GM12878 (cell line): ENCODE measurements at regions not wholly inside any gene's neighbourhood (a gene's known extent, or its start where the extent isn't known, plus 50 kb on each side); places are given as distances from the start of the nearest gene placed in this dataset.

Experiments used
- ATAC-seq: fragments of 200-7000 bp; cut with Tn5 transposase; 3 replicates; pipeline ENCODE4 v1.9.1; 2020; ENCODE audit warnings: mild to moderate bottlenecking, moderate library complexity
- BruUV-seq: library from RNA; stranded (reverse); fragments of 400-500 nt; replicated peaks from 2 replicates; lab custom pipeline; 2021; lab: Mats Ljungman, UMichigan
- CTCF ChIA-PET: fragments of 300-600 bp; sonication (Branson Sonifier 250); formaldehyde crosslinking; extraction: SDS; loops from one replicate; lab custom pipeline; 2021; ENCODE audit warnings: inconsistent platforms; lab: Yijun Ruan, JAX
- POLR2A ChIA-PET: fragments of 350-600 bp; formaldehyde crosslinking; extraction: SDS; loops from one replicate; lab custom pipeline; 2021; ENCODE audit warnings: inconsistent platforms; lab: Charles Lee
- RAD21 ChIA-PET: fragments of 300-600 bp; sonication (Branson Sonifier 250); formaldehyde crosslinking; loops from one replicate; lab custom pipeline; 2023; ENCODE audit warnings: antibody characterized with exemption; ENCODE audit not compliant: unreplicated experiment; lab: Charles Lee
- SMC1A ChIA-PET: fragments of 300-600 bp; sonication (Branson Sonifier 250); formaldehyde crosslinking; loops from one replicate; lab custom pipeline; 2023; ENCODE audit not compliant: unreplicated experiment, uncharacterized antibody; lab: Charles Lee
- DNase-seq: peaks from one replicate; pipeline ENCODE4 v3.0.0-alpha.2; 2011; ENCODE audit warnings: low read depth, low spot score
- FAIRE-seq: peaks from 3 replicates; lab custom pipeline; 2011; peaks lifted over from hg19 to GRCh38; lab: Jason Lieb, UNC
- H2AFZ ChIP-seq: 2 replicates; pipeline ENCODE4 v1.6.0; 2011; ENCODE audit warnings: low read depth, low read length, control low read depth; ENCODE audit not compliant: control insufficient read depth
- H3K27ac ChIP-seq: 2 replicates; pipeline ENCODE4 v1.5.1; 2011; ENCODE audit warnings: control low read depth; ENCODE audit not compliant: control insufficient read depth, insufficient read depth
- H3K27me3 ChIP-seq, 2 experiments: replicated peaks in 1 of 2; 2 replicates each; pipeline versions ENCODE4 v1.6.0 to v1.6.1; 2011; ENCODE audit warnings: low read length in 1 of 2; ENCODE audit not compliant: control insufficient read depth in 2 of 2, insufficient read depth in 2 of 2
- H3K36me3 ChIP-seq, 2 experiments: 2 replicates each; pipeline ENCODE4 v1.5.1; 2011; ENCODE audit warnings: low read length in 1 of 2; ENCODE audit not compliant: control insufficient read depth in 2 of 2, insufficient read depth in 2 of 2
- H3K4me1 ChIP-seq: 2 replicates; pipeline ENCODE4 v1.6.1; 2011; ENCODE audit warnings: mild to moderate bottlenecking, low read length, moderate library complexity, mixed read lengths; ENCODE audit not compliant: control insufficient read depth, insufficient read depth
- H3K4me2 ChIP-seq: 2 replicates; pipeline ENCODE4 v1.6.0; 2011; ENCODE audit warnings: control low read depth; ENCODE audit not compliant: control insufficient read depth, insufficient read depth
- H3K4me3 ChIP-seq: fragments of 200-600 bp; sonication (generic); 2 replicates; pipeline ENCODE4 v1.5.1; 2016
- H3K79me2 ChIP-seq: 2 replicates; pipeline ENCODE4 v1.6.0; 2011; ENCODE audit warnings: low read length; ENCODE audit not compliant: control insufficient read depth, insufficient read depth
- H3K9ac ChIP-seq: 2 replicates; pipeline ENCODE4 v1.8.0; 2011; ENCODE audit warnings: low read length, control low read depth, mixed read lengths; ENCODE audit not compliant: control insufficient read depth, insufficient read depth
- H3K9me3 ChIP-seq: replicated peaks from 3 replicates; pipeline ENCODE4 v1.5.1; 2011; ENCODE audit warnings: mild to moderate bottlenecking, low read length; ENCODE audit not compliant: control insufficient read depth, insufficient read depth
- H4K20me1 ChIP-seq: 2 replicates; pipeline ENCODE4 v1.6.0; 2011; ENCODE audit not compliant: control insufficient read depth, insufficient read depth
- CHD4 ChIP-seq: fragments of 200-600 bp; sonication (generic); IDR thresholded peaks from 2 replicates; pipeline ENCODE4 v1.6.1; 2016; ENCODE audit warnings: mild to moderate bottlenecking
- ETV6 ChIP-seq, 2 experiments: fragments of 450-650 bp in 1 of 2; IDR thresholded peaks in 1 of 2; conservative IDR thresholded peaks in 1 of 2; 2 replicates each; pipeline ENCODE4 v1.6.1; 2014; ENCODE audit warnings: antibody characterized with exemption in 1 of 2, borderline replicate concordance in 1 of 2, low read depth in 1 of 2, mild to moderate bottlenecking in 1 of 2, moderate library complexity in 1 of 2
- IKZF1 ChIP-seq: fragments of 450-650 bp; conservative IDR thresholded peaks from 2 replicates; pipeline ENCODE4 v1.6.1; 2017; ENCODE audit warnings: antibody characterized with exemption, mild to moderate bottlenecking
- IKZF2 ChIP-seq, 2 experiments: fragments of 450-650 bp; IDR thresholded peaks; 2 replicates each; pipeline ENCODE4 v1.6.1; 2017; ENCODE audit warnings: mild to moderate bottlenecking in 2 of 2, moderate library complexity in 2 of 2
- NFIC ChIP-seq: IDR thresholded peaks from 2 replicates; pipeline ENCODE4 v1.6.1; 2012; ENCODE audit warnings: low read depth, mild to moderate bottlenecking, inconsistent platforms, low read length, moderate library complexity
- NR2C2 ChIP-seq: IDR thresholded peaks from 2 replicates; pipeline ENCODE4 v1.6.1; 2011; ENCODE audit warnings: borderline replicate concordance, low read depth; ENCODE audit not compliant: control insufficient read depth, insufficient read length
- NRF1 ChIP-seq: conservative IDR thresholded peaks from 2 replicates; pipeline ENCODE4 v1.6.1; 2011; ENCODE audit warnings: mild to moderate bottlenecking, low read depth, low read length, improper control_type of control experiment
- PML ChIP-seq: IDR thresholded peaks from 2 replicates; pipeline ENCODE4 v1.6.1; 2012; ENCODE audit warnings: low read length, inconsistent platforms
- SREBF2 ChIP-seq: IDR thresholded peaks from 2 replicates; pipeline ENCODE4 v1.6.1; 2012; ENCODE audit warnings: mild to moderate bottlenecking, low read length
- SUZ12 ChIP-seq: fragments of 200-600 bp; sonication (generic); IDR thresholded peaks from one replicate; pipeline ENCODE4 v1.6.1; 2018; ENCODE audit warnings: antibody characterized with exemption, mild to moderate bottlenecking; ENCODE audit not compliant: unreplicated experiment
- TAF1 ChIP-seq: IDR thresholded peaks from 2 replicates; pipeline ENCODE4 v1.6.1; 2011; ENCODE audit warnings: mild to moderate bottlenecking, low read depth, low read length, borderline replicate concordance
- TARDBP ChIP-seq: IDR thresholded peaks from 2 replicates; pipeline ENCODE4 v1.6.1; 2016; ENCODE audit warnings: borderline replicate concordance
- TCF7 ChIP-seq: IDR thresholded peaks from 2 replicates; pipeline ENCODE4 v1.6.1; 2014; ENCODE audit warnings: antibody characterized with exemption, borderline replicate concordance
- USF1 ChIP-seq: IDR thresholded peaks from 2 replicates; pipeline ENCODE4 v1.6.1; 2011; ENCODE audit warnings: borderline replicate concordance, low read depth, mild to moderate bottlenecking, moderate library complexity, mixed read lengths, low read length; ENCODE audit not compliant: insufficient read depth; ENCODE audit errors: extremely low read length
- WGBS: methylation state at CpG from one replicate; pipeline ENCODE4 v1.1.6; 2016; ENCODE audit warnings: low lambda C conversion rate; ENCODE audit not compliant: insufficient replicate concordance, insufficient coverage; ENCODE audit errors: missing lambda C conversion rate; 5-methylcytosine and 5-hydroxymethylcytosine counted together
- in situ Hi-C: fragments of 300-500 bp; cut with MboI; formaldehyde crosslinking; loops from 9 replicates; pipeline ENCODE4 v1.14.3; 2018; ENCODE audit warnings: mixed read lengths
- intact Hi-C: fragments of 100-400 bp; cut with micrococcal nuclease; formaldehyde crosslinking; loops from one replicate; pipeline ENCODE4 v1.14.2; 2022; ENCODE audit not compliant: unreplicated experiment

GRCh38 chr20:40326784-40327183 is 362.3 kb downstream of the MAFB start:
- Histone ChIP-seq H3K27ac (no peak overlapping the region), H3K9me3 (no peaks in the 10 kb centered on the region), H3K4me3 (no peak overlapping the region), H3K4me2 (no peak overlapping the region), H3K79me2 (no peaks in the 10 kb centered on the region), H3K4me1 (no peaks in the 10 kb centered on the region), H3K27me3 (no peaks in the 10 kb centered on the region), H3K36me3 (no peaks in the 10 kb centered on the region), H2AFZ (no peak overlapping the region), H4K20me1 (no peaks in the 10 kb centered on the region), H3K9ac (no peak overlapping the region)
- CTCF ChIA-PET, result no interaction called here
- no peak for ATAC-seq
- TF ChIP-seq NFIC (no peak), CHD4 (no peak), TAF1 (no peak), NRF1 (no peak), SUZ12 (no peak), ETV6 (conservative IDR thresholded peaks at IDR 0.05 in 1 of 2, IDR thresholded peaks at IDR 0.05 in 1 of 2; ENCODE audit: borderline replicate concordance in 1 of 2, low read depth in 1 of 2) (no peak), TCF7 (no peak), IKZF2 (IDR thresholded peaks at IDR 0.05) (no peak), SREBF2 (no peak), TARDBP (no peak), IKZF1 (no peak), USF1 (no peak), PML (no peak), NR2C2 (no peak)
- RAD21 ChIA-PET, result no interaction called here
- POLR2A ChIA-PET, result no interaction called here
- intact Hi-C loops, result no loop called here
- 0% methylated on average over 3 of the region's 3 CpGs for WGBS
- SMC1A ChIA-PET, result no interaction called here
- no peak for FAIRE-seq
- DNase-seq, result no peak
- no TSS peak for BruUV-seq
- in situ Hi-C loops, result no loop called here
